ENCODE measurements at regions not wholly inside any gene's neighbourhood (a gene's known extent, or its start where the extent isn't known, plus 50 kb on each side); places are given as distances from the start of the nearest gene placed in this dataset.

DNA sequence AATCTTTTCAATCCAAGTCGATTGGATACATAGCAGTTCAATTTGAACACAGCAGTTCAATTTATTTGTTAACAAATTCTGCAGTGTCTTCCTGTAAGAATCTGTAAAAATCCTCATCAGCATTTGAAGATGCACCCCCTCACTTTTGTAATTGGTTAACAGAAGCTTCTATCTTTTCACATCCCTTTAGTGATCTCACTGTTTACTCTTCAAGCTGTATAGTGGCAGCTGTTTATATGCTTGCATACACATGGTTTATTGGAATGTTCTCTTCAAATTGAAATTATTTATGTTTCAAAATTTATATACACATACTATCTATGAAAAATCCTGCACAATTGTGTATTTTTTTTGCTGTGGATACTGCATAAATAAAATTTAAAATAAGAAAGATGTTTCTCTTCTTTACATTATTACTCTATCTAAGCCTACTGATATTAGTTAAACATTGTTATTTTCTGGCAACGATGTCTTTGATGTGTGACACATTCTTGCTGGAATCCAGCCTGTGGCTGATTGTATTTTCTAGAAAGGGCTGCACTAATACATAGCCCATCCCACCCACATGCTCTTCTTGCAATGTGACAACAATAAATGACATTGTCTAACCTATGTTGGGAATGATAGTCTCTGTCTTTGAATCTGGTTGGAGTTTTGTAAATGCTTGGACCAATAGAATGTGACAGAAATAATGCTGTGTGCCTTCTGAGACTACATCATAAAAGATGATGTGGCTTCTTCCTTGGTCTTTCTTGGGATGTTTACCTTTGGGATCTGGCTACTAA is 573.0 kb downstream of the CD109 start:
- TF ChIP-seq, protein P1, sequence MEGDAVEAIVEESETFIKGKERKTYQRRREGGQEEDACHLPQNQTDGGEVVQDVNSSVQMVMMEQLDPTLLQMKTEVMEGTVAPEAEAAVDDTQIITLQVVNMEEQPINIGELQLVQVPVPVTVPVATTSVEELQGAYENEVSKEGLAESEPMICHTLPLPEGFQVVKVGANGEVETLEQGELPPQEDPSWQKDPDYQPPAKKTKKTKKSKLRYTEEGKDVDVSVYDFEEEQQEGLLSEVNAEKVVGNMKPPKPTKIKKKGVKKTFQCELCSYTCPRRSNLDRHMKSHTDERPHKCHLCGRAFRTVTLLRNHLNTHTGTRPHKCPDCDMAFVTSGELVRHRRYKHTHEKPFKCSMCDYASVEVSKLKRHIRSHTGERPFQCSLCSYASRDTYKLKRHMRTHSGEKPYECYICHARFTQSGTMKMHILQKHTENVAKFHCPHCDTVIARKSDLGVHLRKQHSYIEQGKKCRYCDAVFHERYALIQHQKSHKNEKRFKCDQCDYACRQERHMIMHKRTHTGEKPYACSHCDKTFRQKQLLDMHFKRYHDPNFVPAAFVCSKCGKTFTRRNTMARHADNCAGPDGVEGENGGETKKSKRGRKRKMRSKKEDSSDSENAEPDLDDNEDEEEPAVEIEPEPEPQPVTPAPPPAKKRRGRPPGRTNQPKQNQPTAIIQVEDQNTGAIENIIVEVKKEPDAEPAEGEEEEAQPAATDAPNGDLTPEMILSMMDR (conservative IDR thresholded peaks at IDR 0.05), result no peak
- no peak for TF ChIP-seq ZFX (IDR thresholded peaks at IDR 0.05)
